Right ventricle myocardium inferior (tissue), 1 donor: ENCODE measurements at regions not wholly inside any gene's neighbourhood (a gene's known extent, or its start where the extent isn't known, plus 50 kb on each side); places are given as distances from the start of the nearest gene placed in this dataset. TPM values are rescaled to one million over a fixed set of nuclear protein-coding genes. Genes with fewer than 3 reads are reported as not detected.

Experiments
- microRNA-seq: library from miRNA; unstranded; fragments of <30 nt; microRNA quantifications from one replicate; pipeline ENCODE4 v1.2.0, GENCODE V29; 2020
- donor health status: DM: no; HTN: yes; CAD: no; lungs with severe emphysema.

Small RNA genes in the stretch of these regions (microRNA-seq; reads per million reads assigned to microRNA genes)
- not detected for gene MIR4289
